ENCODE measurements at regions not wholly inside any gene's neighbourhood (a gene's known extent, or its start where the extent isn't known, plus 50 kb on each side); places are given as distances from the start of the nearest gene placed in this dataset.

DNA sequence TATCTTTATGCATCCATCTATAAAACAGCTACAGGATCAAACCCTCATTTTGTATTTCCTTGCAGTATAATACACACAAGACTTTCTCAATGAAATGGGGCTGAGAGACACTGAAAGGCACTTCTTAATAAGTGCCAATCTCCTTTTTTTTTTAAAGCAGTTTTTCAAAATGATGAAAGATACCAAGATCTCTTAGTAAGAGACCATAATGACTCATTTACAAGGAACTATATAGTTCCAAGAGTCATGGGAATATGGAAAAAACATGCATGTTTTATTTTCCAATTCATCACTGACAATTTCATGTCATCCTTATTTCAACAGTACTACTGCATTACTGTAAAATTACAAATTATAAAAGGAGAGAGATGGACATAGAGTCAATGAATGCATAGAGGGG, 973.7 kb downstream of the GATA3 start:
- BruUV-seq (replicated peaks): no TSS peak
- H3K36me3 ChIP-seq (ENCODE audit: low read depth): no peaks in the 10 kb centered on the region
- no peak for DNase-seq
- peaks cover 12% of the 10 kb centered on the region; the same call in 1 of the 2 replicates for H3K4me1 ChIP-seq (replicated peaks; ENCODE audit: insufficient read depth)
- H3K4me3 ChIP-seq: no peak overlapping the region
- H3K27me3 ChIP-seq (ENCODE audit: insufficient read depth, low read depth): no peaks in the 10 kb centered on the region
- intact Hi-C loops (cut with micrococcal nuclease; ENCODE audit: unreplicated experiment): no loop called here
- no peaks in the 10 kb centered on the region for H4K20me1 ChIP-seq (ENCODE audit: insufficient read depth)
- H3K9me2 ChIP-seq (ENCODE audit: insufficient read depth): no peaks in the 10 kb centered on the region; the same call in 1 of the 2 replicates
- H3K79me2 ChIP-seq (ENCODE audit: low read depth): no peaks in the 10 kb centered on the region
- no peak overlapping the region for H3K27ac ChIP-seq
- POLR2A ChIA-PET (ENCODE audit: unreplicated experiment): no interaction called here
- H3F3A ChIP-seq (ENCODE audit: insufficient read depth, low read depth): no peaks in the 10 kb centered on the region; the same call in 1 of the 2 replicates
- no peak for TF ChIP-seq EZH2 (IDR thresholded peaks at IDR 0.05; ENCODE audit: low read depth)
- H3K9me3 ChIP-seq (ENCODE audit: insufficient read depth, low read depth): no peaks in the 10 kb centered on the region
- H3K4me2 ChIP-seq: no peak overlapping the region
- H2AFZ ChIP-seq: no peak overlapping the region
- CTCF ChIA-PET: no interaction called here

- H3K27me3 ChIP-seq (ENCODE audit: insufficient read depth, low read depth): no peaks in the 10 kb centered on the region
- no TSS peak for BruUV-seq (replicated peaks)
- TF ChIP-seq, protein P1, sequence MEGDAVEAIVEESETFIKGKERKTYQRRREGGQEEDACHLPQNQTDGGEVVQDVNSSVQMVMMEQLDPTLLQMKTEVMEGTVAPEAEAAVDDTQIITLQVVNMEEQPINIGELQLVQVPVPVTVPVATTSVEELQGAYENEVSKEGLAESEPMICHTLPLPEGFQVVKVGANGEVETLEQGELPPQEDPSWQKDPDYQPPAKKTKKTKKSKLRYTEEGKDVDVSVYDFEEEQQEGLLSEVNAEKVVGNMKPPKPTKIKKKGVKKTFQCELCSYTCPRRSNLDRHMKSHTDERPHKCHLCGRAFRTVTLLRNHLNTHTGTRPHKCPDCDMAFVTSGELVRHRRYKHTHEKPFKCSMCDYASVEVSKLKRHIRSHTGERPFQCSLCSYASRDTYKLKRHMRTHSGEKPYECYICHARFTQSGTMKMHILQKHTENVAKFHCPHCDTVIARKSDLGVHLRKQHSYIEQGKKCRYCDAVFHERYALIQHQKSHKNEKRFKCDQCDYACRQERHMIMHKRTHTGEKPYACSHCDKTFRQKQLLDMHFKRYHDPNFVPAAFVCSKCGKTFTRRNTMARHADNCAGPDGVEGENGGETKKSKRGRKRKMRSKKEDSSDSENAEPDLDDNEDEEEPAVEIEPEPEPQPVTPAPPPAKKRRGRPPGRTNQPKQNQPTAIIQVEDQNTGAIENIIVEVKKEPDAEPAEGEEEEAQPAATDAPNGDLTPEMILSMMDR (conservative IDR thresholded peaks at IDR 0.05): no peak
- TF ChIP-seq EZH2 (IDR thresholded peaks at IDR 0.05; ENCODE audit: low read depth): no peak
- no peaks in the 10 kb centered on the region for H3K9me3 ChIP-seq (ENCODE audit: insufficient read depth, low read depth)
- no peak overlapping the region for H3K4me3 ChIP-seq
- no peaks in the 10 kb centered on the region for H3K9me2 ChIP-seq (ENCODE audit: insufficient read depth)
- no peak for DNase-seq
- no peak overlapping the region for H3K4me2 ChIP-seq
- H3K4me1 ChIP-seq (replicated peaks; ENCODE audit: insufficient read depth): no peaks in the 10 kb centered on the region
- no peaks in the 10 kb centered on the region for H3F3A ChIP-seq (ENCODE audit: insufficient read depth, low read depth)
- H3K27ac ChIP-seq: no peak overlapping the region
- intact Hi-C loops (cut with micrococcal nuclease; ENCODE audit: unreplicated experiment): no loop called here
- H4K20me1 ChIP-seq (ENCODE audit: insufficient read depth): no peaks in the 10 kb centered on the region
- CTCF ChIA-PET: no interaction called here
- no peaks in the 10 kb centered on the region for H3K79me2 ChIP-seq (ENCODE audit: low read depth)
- no peaks in the 10 kb centered on the region for H3K36me3 ChIP-seq (ENCODE audit: low read depth)
- POLR2A ChIA-PET (ENCODE audit: unreplicated experiment): no interaction called here
- H2AFZ ChIP-seq: no peak overlapping the region
Observed at GRCh38 chr10:9035355-9035754, 980.9 kb downstream of the GATA3 start.

- POLR2A ChIA-PET (ENCODE audit: unreplicated experiment): interaction anchor here (0.6 kb wide), 1 partner anchor 117 kb away, joined by 5 read pairs; no protein-coding TSS in a partner anchor
- Histone ChIP-seq H3K9me3 (ENCODE audit: insufficient read depth, low read depth) (no peaks in the 10 kb centered on the region), H2AFZ (no peak overlapping the region), H3K4me1 (replicated peaks; ENCODE audit: insufficient read depth) (no peaks in the 10 kb centered on the region), H3F3A (ENCODE audit: insufficient read depth, low read depth) (no peaks in the 10 kb centered on the region), H3K9me2 (ENCODE audit: insufficient read depth) (no peaks in the 10 kb centered on the region), H4K20me1 (ENCODE audit: insufficient read depth) (no peaks in the 10 kb centered on the region), H3K4me2 (no peak overlapping the region), H3K79me2 (ENCODE audit: low read depth) (no peaks in the 10 kb centered on the region), H3K4me3 (no peak overlapping the region), H3K27me3 (ENCODE audit: insufficient read depth, low read depth) (no peaks in the 10 kb centered on the region), H3K27ac (no peak overlapping the region), H3K36me3 (ENCODE audit: low read depth) (no peaks in the 10 kb centered on the region)
- no TSS peak for BruUV-seq (replicated peaks)
- TF ChIP-seq, protein P1 (conservative IDR thresholded peaks at IDR 0.05): no peak
- no peak for TF ChIP-seq EZH2 (IDR thresholded peaks at IDR 0.05; ENCODE audit: low read depth)
- intact Hi-C loops (cut with micrococcal nuclease; ENCODE audit: unreplicated experiment): no loop called here
- CTCF ChIA-PET: interaction anchor here (0.5 kb wide), 1 partner anchor 60 kb away, joined by 4 read pairs; no protein-coding TSS in a partner anchor
- DNase-seq: no peak
Observed at GRCh38 chr10:9036711-9037204, 982.3 kb downstream of the GATA3 start.
